Naive B cell (primary cell): ENCODE measurements at regions not wholly inside any gene's neighbourhood (a gene's known extent, or its start where the extent isn't known, plus 50 kb on each side); places are given as distances from the start of the nearest gene placed in this dataset.
"Not testable (repeated sequence)": the region's sequence is repeated elsewhere in the genome, so short reads cannot be mapped to it uniquely, and the experiment has no call there.

ENCODE experiments used
- ATAC-seq, 2 donors: fragments of 150-1000 bp; cut with Tn5 transposase; 2 replicates each; pipeline ENCODE4 v1.10.0; 2021; ENCODE audit warnings: low read depth in 2 of 2, mild to moderate bottlenecking in 2 of 2, moderate library complexity in 2 of 2
- DNase-seq: peaks from one replicate; pipeline ENCODE4 v3.0.0; 2022
- H3K27ac Mint-ChIP-seq, 6 donors: one replicate each; pipeline ENCODE4 v1.8.0; 2020 to 2022; ENCODE audit warnings: mild to moderate bottlenecking in 6 of 6, mixed read lengths in 6 of 6, moderate library complexity in 5 of 6, inconsistent platforms in 2 of 6
- H3K27me3 Mint-ChIP-seq, 3 donors: one replicate each; pipeline ENCODE4 v1.8.0; 2021 to 2022; ENCODE audit warnings: mixed read lengths in 3 of 3, mild to moderate bottlenecking in 1 of 3
- H3K36me3 Mint-ChIP-seq, 2 donors: one replicate each; pipeline ENCODE4 v1.8.0; 2020 to 2022; ENCODE audit warnings: mixed read lengths in 2 of 2, inconsistent platforms in 1 of 2, mild to moderate bottlenecking in 1 of 2
- H3K4me1 Mint-ChIP-seq, 3 donors: one replicate each; pipeline ENCODE4 v1.8.0; 2020 to 2022; ENCODE audit warnings: mixed read lengths in 3 of 3, inconsistent platforms in 1 of 3, mild to moderate bottlenecking in 1 of 3, moderate library complexity in 1 of 3
- H3K4me3 Mint-ChIP-seq, 8 donors: one replicate each; pipeline ENCODE4 v1.8.0; 2020 to 2022; ENCODE audit warnings: mild to moderate bottlenecking in 8 of 8, mixed read lengths in 8 of 8, moderate library complexity in 8 of 8, inconsistent platforms in 2 of 8
- H3K9me3 Mint-ChIP-seq, 7 donors: one replicate each; pipeline ENCODE4 v1.8.0; 2020 to 2022; ENCODE audit warnings: mixed read lengths in 7 of 7, mild to moderate bottlenecking in 5 of 7, inconsistent platforms in 2 of 7, moderate library complexity in 1 of 7

- not testable (repeated sequence) for H3K36me3 Mint-ChIP-seq, H3K27ac Mint-ChIP-seq, H3K4me1 Mint-ChIP-seq, H3K9me3 Mint-ChIP-seq, DNase-seq, H3K4me3 Mint-ChIP-seq, ATAC-seq
- peaks cover 6 to 26% (median 19%) of the 10 kb centered on the region in 3 donors for H3K27me3 Mint-ChIP-seq
These were observed 52.2 kb upstream of the KCNAB1 start for GRCh38 chr3:156068151-156068550.

GRCh38 chr3:156070028-156070427 is 50.4 kb upstream of the KCNAB1 start:
- Mint-ChIP-seq H3K27me3 (peaks cover 6 to 26% (median 19%) of the 10 kb centered on the region in 3 donors), H3K4me3 (no peak overlapping the region), H3K4me1 (no peaks in the 10 kb centered on the region), H3K9me3 (peaks cover 0 to 4% (median 0%) of the 10 kb centered on the region in 7 donors), H3K27ac (no peak overlapping the region), H3K36me3 (no peaks in the 10 kb centered on the region)
- DNase-seq (no peak), ATAC-seq (no peak)
